GM12878 (cell line): ENCODE measurements at regions not wholly inside any gene's neighbourhood (a gene's known extent, or its start where the extent isn't known, plus 50 kb on each side); places are given as distances from the start of the nearest gene placed in this dataset.

Experiments
- ATAC-seq: fragments of 200-7000 bp; cut with Tn5 transposase; 3 replicates; pipeline ENCODE4 v1.9.1; 2020; ENCODE audit warnings: mild to moderate bottlenecking, moderate library complexity
- BruUV-seq: library from RNA; stranded (reverse); fragments of 400-500 nt; replicated peaks from 2 replicates; lab custom pipeline; 2021; lab: Mats Ljungman, UMichigan
- CTCF ChIA-PET: fragments of 300-600 bp; sonication (Branson Sonifier 250); formaldehyde crosslinking; extraction: SDS; loops from one replicate; lab custom pipeline; 2021; ENCODE audit warnings: inconsistent platforms; lab: Yijun Ruan, JAX
- POLR2A ChIA-PET: fragments of 350-600 bp; formaldehyde crosslinking; extraction: SDS; loops from one replicate; lab custom pipeline; 2021; ENCODE audit warnings: inconsistent platforms; lab: Charles Lee
- RAD21 ChIA-PET: fragments of 300-600 bp; sonication (Branson Sonifier 250); formaldehyde crosslinking; loops from one replicate; lab custom pipeline; 2023; ENCODE audit warnings: antibody characterized with exemption; ENCODE audit not compliant: unreplicated experiment; lab: Charles Lee
- SMC1A ChIA-PET: fragments of 300-600 bp; sonication (Branson Sonifier 250); formaldehyde crosslinking; loops from one replicate; lab custom pipeline; 2023; ENCODE audit not compliant: unreplicated experiment, uncharacterized antibody; lab: Charles Lee
- DNase-seq: peaks from one replicate; pipeline ENCODE4 v3.0.0-alpha.2; 2011; ENCODE audit warnings: low read depth, low spot score
- FAIRE-seq: peaks from 3 replicates; lab custom pipeline; 2011; peaks lifted over from hg19 to GRCh38; lab: Jason Lieb, UNC
- H2AFZ ChIP-seq: 2 replicates; pipeline ENCODE4 v1.6.0; 2011; ENCODE audit warnings: low read depth, low read length, control low read depth; ENCODE audit not compliant: control insufficient read depth
- H3K27ac ChIP-seq: 2 replicates; pipeline ENCODE4 v1.5.1; 2011; ENCODE audit warnings: control low read depth; ENCODE audit not compliant: control insufficient read depth, insufficient read depth
- H3K27me3 ChIP-seq, 2 experiments: replicated peaks in 1 of 2; 2 replicates each; pipeline versions ENCODE4 v1.6.0 to v1.6.1; 2011; ENCODE audit warnings: low read length in 1 of 2; ENCODE audit not compliant: control insufficient read depth in 2 of 2, insufficient read depth in 2 of 2
- H3K36me3 ChIP-seq, 2 experiments: 2 replicates each; pipeline ENCODE4 v1.5.1; 2011; ENCODE audit warnings: low read length in 1 of 2; ENCODE audit not compliant: control insufficient read depth in 2 of 2, insufficient read depth in 2 of 2
- H3K4me1 ChIP-seq: 2 replicates; pipeline ENCODE4 v1.6.1; 2011; ENCODE audit warnings: mild to moderate bottlenecking, low read length, moderate library complexity, mixed read lengths; ENCODE audit not compliant: control insufficient read depth, insufficient read depth
- H3K4me2 ChIP-seq: 2 replicates; pipeline ENCODE4 v1.6.0; 2011; ENCODE audit warnings: control low read depth; ENCODE audit not compliant: control insufficient read depth, insufficient read depth
- H3K4me3 ChIP-seq: fragments of 200-600 bp; sonication (generic); 2 replicates; pipeline ENCODE4 v1.5.1; 2016
- H3K79me2 ChIP-seq: 2 replicates; pipeline ENCODE4 v1.6.0; 2011; ENCODE audit warnings: low read length; ENCODE audit not compliant: control insufficient read depth, insufficient read depth
- H3K9ac ChIP-seq: 2 replicates; pipeline ENCODE4 v1.8.0; 2011; ENCODE audit warnings: low read length, control low read depth, mixed read lengths; ENCODE audit not compliant: control insufficient read depth, insufficient read depth
- H3K9me3 ChIP-seq: replicated peaks from 3 replicates; pipeline ENCODE4 v1.5.1; 2011; ENCODE audit warnings: mild to moderate bottlenecking, low read length; ENCODE audit not compliant: control insufficient read depth, insufficient read depth
- H4K20me1 ChIP-seq: 2 replicates; pipeline ENCODE4 v1.6.0; 2011; ENCODE audit not compliant: control insufficient read depth, insufficient read depth
- BRCA1 ChIP-seq: IDR thresholded peaks from 2 replicates; pipeline ENCODE4 v1.6.1; 2011; ENCODE audit warnings: low read depth, low read length, improper control_type of control experiment
- E2F4 ChIP-seq: IDR thresholded peaks from 2 replicates; pipeline ENCODE4 v1.6.1; 2012; ENCODE audit warnings: low read depth, low read length, improper control_type of control experiment
- EZH2 ChIP-seq: IDR thresholded peaks from 2 replicates; pipeline ENCODE4 v1.6.1; 2012; ENCODE audit warnings: low read depth, mild to moderate bottlenecking, control low read depth, inconsistent platforms, low read length, borderline replicate concordance; ENCODE audit not compliant: control insufficient read depth
- FOS ChIP-seq: IDR thresholded peaks from 3 replicates; pipeline ENCODE4 v1.6.1; 2011; ENCODE audit warnings: borderline replicate concordance; ENCODE audit not compliant: insufficient read length; ENCODE audit errors: extremely low read depth
- IKZF2 ChIP-seq, 2 experiments: fragments of 450-650 bp; IDR thresholded peaks; 2 replicates each; pipeline ENCODE4 v1.6.1; 2017; ENCODE audit warnings: mild to moderate bottlenecking in 2 of 2, moderate library complexity in 2 of 2
- LARP7 ChIP-seq: fragments of 450-650 bp; IDR thresholded peaks from 2 replicates; pipeline ENCODE4 v1.6.1; 2017; ENCODE audit warnings: mild to moderate bottlenecking
- PAX8 ChIP-seq: fragments of 450-650 bp; IDR thresholded peaks from 2 replicates; pipeline ENCODE4 v1.6.1; 2017; ENCODE audit warnings: mild to moderate bottlenecking, moderate library complexity
- PKNOX1 ChIP-seq: fragments of 450-650 bp; IDR thresholded peaks from 2 replicates; pipeline ENCODE4 v1.6.1; 2016; ENCODE audit warnings: mild to moderate bottlenecking
- POLR2A ChIP-seq: IDR thresholded peaks from 2 replicates; pipeline ENCODE4 v1.6.1; 2011; ENCODE audit warnings: low read depth, mild to moderate bottlenecking, low read length
- RCOR1 ChIP-seq: conservative IDR thresholded peaks from 2 replicates; pipeline ENCODE4 v1.6.1; 2012; ENCODE audit warnings: low read depth, low read length, improper control_type of control experiment
- RFX5 ChIP-seq: IDR thresholded peaks from 2 replicates; pipeline ENCODE4 v1.6.1; 2011; ENCODE audit warnings: low read depth, low read length, improper control_type of control experiment
- SIN3A ChIP-seq: IDR thresholded peaks from 2 replicates; pipeline ENCODE4 v1.6.1; 2012; ENCODE audit warnings: low read depth, low read length, improper control_type of control experiment
- ZBTB4 ChIP-seq: fragments of 450-650 bp; formaldehyde crosslinking; IDR thresholded peaks from 2 replicates; pipeline ENCODE4 v1.4.0; 2022; ENCODE audit warnings: mild to moderate bottlenecking, moderate library complexity
- WGBS: methylation state at CpG from one replicate; pipeline ENCODE4 v1.1.6; 2016; ENCODE audit warnings: low lambda C conversion rate; ENCODE audit not compliant: insufficient replicate concordance, insufficient coverage; ENCODE audit errors: missing lambda C conversion rate; 5-methylcytosine and 5-hydroxymethylcytosine counted together
- in situ Hi-C: fragments of 300-500 bp; cut with MboI; formaldehyde crosslinking; loops from 9 replicates; pipeline ENCODE4 v1.14.3; 2018; ENCODE audit warnings: mixed read lengths
- intact Hi-C: fragments of 100-400 bp; cut with micrococcal nuclease; formaldehyde crosslinking; loops from one replicate; pipeline ENCODE4 v1.14.2; 2022; ENCODE audit not compliant: unreplicated experiment
- TF ChIP-seq, protein P1 (sequence below): fragments of 450-650 bp; IDR thresholded peaks from 2 replicates; pipeline ENCODE4 v1.6.1; 2017; ENCODE audit warnings: borderline replicate concordance
- TF ChIP-seq, protein P2 (sequence below): IDR thresholded peaks from 2 replicates; pipeline ENCODE4 v1.6.1; 2012; ENCODE audit warnings: low read depth, low read length, improper control_type of control experiment

DNA sequence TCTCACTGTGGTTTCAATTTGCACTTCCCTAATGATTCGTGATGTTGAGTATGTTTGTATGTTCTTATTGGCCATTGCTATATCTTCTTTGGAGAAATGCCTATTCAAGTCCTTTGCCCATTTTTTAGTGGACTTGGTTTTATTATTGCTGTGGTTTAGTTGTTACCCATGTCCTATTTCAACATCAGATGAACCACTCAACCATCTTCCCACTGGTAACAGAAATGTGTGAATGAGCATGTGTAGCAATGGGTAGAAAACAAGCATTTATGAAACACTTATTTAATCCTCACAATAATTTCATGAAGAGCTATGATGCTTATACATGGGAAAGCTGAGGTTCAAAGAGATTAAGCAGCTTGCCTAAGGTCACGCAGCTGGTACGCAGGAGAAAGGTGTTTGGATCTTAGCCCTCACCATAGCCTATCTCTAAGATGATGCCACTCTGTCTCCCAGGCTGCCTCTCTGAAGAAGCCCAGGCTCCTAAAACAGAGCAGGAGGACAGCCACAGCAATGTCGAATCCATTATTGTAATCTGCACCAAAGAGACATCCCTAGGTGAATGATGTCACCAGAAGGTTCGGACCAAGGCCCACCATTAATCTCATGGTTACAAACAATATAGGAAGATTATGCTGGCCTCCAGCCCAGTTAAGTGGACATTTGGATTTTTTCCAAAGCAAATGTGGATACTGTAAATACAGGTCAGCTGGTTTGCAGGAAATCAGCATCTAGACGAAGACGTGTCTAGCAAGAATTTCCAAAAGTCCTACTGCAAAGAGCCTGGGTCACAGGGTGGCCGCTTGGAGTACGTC, 447.6 kb upstream of the ZMIZ1 start (continued):
- TF ChIP-seq ZBTB4 (no peak), BRCA1 (no peak)

GRCh38 chr10:78623578-78624215, 445.1 kb upstream of the ZMIZ1 start:
- DNase-seq (no peak), FAIRE-seq (no peak), ATAC-seq (no peak)
- ChIA-PET CTCF (no interaction called here), POLR2A (no interaction called here), SMC1A (interaction anchor here (1.5 kb wide), 1 partner anchor 37 kb away, joined by 3 read pairs; no protein-coding TSS in a partner anchor), RAD21 (no interaction called here)
- H3K9ac ChIP-seq: no peak overlapping the region
- no peak overlapping the region for H3K27ac ChIP-seq
- no peak overlapping the region for H2AFZ ChIP-seq
- in situ Hi-C loops: no loop called here
- no peaks in the 10 kb centered on the region for H3K79me2 ChIP-seq
- peaks cover 0 to 4% of the 10 kb centered on the region in 2 experiments; a peak in 3 of 4 replicates for H3K27me3 ChIP-seq
- H3K4me1 ChIP-seq: no peaks in the 10 kb centered on the region
- H3K4me3 ChIP-seq: no peak overlapping the region
- no peak overlapping the region for H3K4me2 ChIP-seq
- BruUV-seq: no TSS peak
- intact Hi-C loops: no loop called here
- no peaks in the 10 kb centered on the region for H3K36me3 ChIP-seq
- H3K9me3 ChIP-seq: no peaks in the 10 kb centered on the region
- H4K20me1 ChIP-seq: no peaks in the 10 kb centered on the region
- WGBS: 0% methylated on average over 4 of the region's 4 CpGs
- no peak for TF ChIP-seq E2F4
- TF ChIP-seq PKNOX1: no peak
- TF ChIP-seq IKZF2 (IDR thresholded peaks at IDR 0.05): no peak
- no peak for TF ChIP-seq RFX5
- TF ChIP-seq FOS: no peak
- no peak for TF ChIP-seq PAX8
- TF ChIP-seq SIN3A: no peak
- TF ChIP-seq EZH2: no peak
- TF ChIP-seq, protein P1, sequence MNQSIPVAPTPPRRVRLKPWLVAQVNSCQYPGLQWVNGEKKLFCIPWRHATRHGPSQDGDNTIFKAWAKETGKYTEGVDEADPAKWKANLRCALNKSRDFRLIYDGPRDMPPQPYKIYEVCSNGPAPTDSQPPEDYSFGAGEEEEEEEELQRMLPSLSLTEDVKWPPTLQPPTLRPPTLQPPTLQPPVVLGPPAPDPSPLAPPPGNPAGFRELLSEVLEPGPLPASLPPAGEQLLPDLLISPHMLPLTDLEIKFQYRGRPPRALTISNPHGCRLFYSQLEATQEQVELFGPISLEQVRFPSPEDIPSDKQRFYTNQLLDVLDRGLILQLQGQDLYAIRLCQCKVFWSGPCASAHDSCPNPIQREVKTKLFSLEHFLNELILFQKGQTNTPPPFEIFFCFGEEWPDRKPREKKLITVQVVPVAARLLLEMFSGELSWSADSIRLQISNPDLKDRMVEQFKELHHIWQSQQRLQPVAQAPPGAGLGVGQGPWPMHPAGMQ: no peak
- TF ChIP-seq LARP7: no peak
- TF ChIP-seq, protein P2, sequence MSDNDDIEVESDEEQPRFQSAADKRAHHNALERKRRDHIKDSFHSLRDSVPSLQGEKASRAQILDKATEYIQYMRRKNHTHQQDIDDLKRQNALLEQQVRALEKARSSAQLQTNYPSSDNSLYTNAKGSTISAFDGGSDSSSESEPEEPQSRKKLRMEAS: no peak
- TF ChIP-seq POLR2A: no peak
- TF ChIP-seq RCOR1: no peak
